ENCODE measurements at regions not wholly inside any gene's neighbourhood (a gene's known extent, or its start where the extent isn't known, plus 50 kb on each side); places are given as distances from the start of the nearest gene placed in this dataset.

- Histone ChIP-seq H3K36me3 (ENCODE audit: control insufficient read depth in 2 of 2, insufficient read depth in 1 of 2, low read length in 2 of 2) (no peaks in the 10 kb centered on the region), H3K4me1 (ENCODE audit: control insufficient read depth, insufficient read depth, low read length) (no peaks in the 10 kb centered on the region), H3K27ac (ENCODE audit: extremely low read depth, low read depth, low read length) (no peak overlapping the region), H3K4me3 (ENCODE audit: low read depth, low read length) (no peak overlapping the region), H3K9me3 (ENCODE audit: control insufficient read depth, insufficient read depth, low read depth, low read length) (no peaks in the 10 kb centered on the region)
- TF ChIP-seq ZNF621 (tag by site-specific recombination; IDR thresholded peaks at IDR 0.05) (no peak), MEIS1 (CRISPR knock-in tag; IDR thresholded peaks at IDR 0.05; ENCODE audit: borderline replicate concordance) (no peak), ZNF366 (tag by site-specific recombination; conservative IDR thresholded peaks at IDR 0.05) (no peak)
- TF ChIP-seq, protein P1, sequence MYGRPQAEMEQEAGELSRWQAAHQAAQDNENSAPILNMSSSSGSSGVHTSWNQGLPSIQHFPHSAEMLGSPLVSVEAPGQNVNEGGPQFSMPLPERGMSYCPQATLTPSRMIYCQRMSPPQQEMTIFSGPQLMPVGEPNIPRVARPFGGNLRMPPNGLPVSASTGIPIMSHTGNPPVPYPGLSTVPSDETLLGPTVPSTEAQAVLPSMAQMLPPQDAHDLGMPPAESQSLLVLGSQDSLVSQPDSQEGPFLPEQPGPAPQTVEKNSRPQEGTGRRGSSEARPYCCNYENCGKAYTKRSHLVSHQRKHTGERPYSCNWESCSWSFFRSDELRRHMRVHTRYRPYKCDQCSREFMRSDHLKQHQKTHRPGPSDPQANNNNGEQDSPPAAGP (tag by site-specific recombination; IDR thresholded peaks at IDR 0.05) = no peak
- TF ChIP-seq, protein P2, sequence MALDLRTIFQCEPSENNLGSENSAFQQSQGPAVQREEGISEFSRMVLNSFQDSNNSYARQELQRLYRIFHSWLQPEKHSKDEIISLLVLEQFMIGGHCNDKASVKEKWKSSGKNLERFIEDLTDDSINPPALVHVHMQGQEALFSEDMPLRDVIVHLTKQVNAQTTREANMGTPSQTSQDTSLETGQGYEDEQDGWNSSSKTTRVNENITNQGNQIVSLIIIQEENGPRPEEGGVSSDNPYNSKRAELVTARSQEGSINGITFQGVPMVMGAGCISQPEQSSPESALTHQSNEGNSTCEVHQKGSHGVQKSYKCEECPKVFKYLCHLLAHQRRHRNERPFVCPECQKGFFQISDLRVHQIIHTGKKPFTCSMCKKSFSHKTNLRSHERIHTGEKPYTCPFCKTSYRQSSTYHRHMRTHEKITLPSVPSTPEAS (tag by site-specific recombination; IDR thresholded peaks at IDR 0.05) = no peak
- CTCF ChIA-PET = no interaction called here
- POLR2A ChIA-PET = no interaction called here
These were observed 1141.8 kb downstream of the SI start for GRCh38 chr3:163936543-163936942.

DNA sequence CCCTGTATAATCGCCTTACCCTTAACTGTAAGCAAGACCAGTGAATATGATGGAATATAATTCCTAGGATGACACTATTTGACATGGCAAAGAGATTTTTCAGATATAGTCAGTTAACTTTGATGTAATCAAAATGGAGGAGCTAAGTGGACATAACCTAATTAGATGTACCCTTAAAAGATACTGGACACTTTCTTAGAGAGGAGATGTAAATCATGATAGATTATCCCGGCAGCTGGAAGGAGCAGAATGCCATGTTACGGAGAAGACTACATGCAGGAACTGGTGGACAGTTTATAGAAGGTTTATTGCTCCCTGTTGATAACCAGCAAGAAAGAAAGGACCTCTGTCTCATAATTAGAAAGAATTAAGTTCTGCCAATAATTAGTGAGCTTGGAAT, 1142.9 kb downstream of the SI start:
- Histone ChIP-seq H3K4me1 (ENCODE audit: control insufficient read depth, insufficient read depth, low read length) (no peaks in the 10 kb centered on the region), H3K9me3 (ENCODE audit: control insufficient read depth, insufficient read depth, low read depth, low read length) (no peaks in the 10 kb centered on the region), H3K4me3 (ENCODE audit: low read depth, low read length) (no peak overlapping the region), H3K36me3 (ENCODE audit: control insufficient read depth in 2 of 2, insufficient read depth in 1 of 2, low read length in 2 of 2) (no peaks in the 10 kb centered on the region), H3K27ac (ENCODE audit: extremely low read depth, low read depth, low read length) (no peak overlapping the region)
- ChIA-PET CTCF (no interaction called here), POLR2A (no interaction called here)
- TF ChIP-seq INSM2 (tag by site-specific recombination; IDR thresholded peaks at IDR 0.05) = no peak
- TF ChIP-seq ZNF585B (tag by site-specific recombination; IDR thresholded peaks at IDR 0.05) = no peak
- TF ChIP-seq ZNF404 (tag by site-specific recombination; IDR thresholded peaks at IDR 0.05) = no peak
- no peak for TF ChIP-seq ZBTB49 (tag by site-specific recombination; IDR thresholded peaks at IDR 0.05; ENCODE audit: low read depth)
- no peak for TF ChIP-seq ZNF776 (tag by site-specific recombination; IDR thresholded peaks at IDR 0.05; ENCODE audit: borderline replicate concordance)
- no peak for TF ChIP-seq SP7 (tag by site-specific recombination; IDR thresholded peaks at IDR 0.05)
- TF ChIP-seq, protein P3, sequence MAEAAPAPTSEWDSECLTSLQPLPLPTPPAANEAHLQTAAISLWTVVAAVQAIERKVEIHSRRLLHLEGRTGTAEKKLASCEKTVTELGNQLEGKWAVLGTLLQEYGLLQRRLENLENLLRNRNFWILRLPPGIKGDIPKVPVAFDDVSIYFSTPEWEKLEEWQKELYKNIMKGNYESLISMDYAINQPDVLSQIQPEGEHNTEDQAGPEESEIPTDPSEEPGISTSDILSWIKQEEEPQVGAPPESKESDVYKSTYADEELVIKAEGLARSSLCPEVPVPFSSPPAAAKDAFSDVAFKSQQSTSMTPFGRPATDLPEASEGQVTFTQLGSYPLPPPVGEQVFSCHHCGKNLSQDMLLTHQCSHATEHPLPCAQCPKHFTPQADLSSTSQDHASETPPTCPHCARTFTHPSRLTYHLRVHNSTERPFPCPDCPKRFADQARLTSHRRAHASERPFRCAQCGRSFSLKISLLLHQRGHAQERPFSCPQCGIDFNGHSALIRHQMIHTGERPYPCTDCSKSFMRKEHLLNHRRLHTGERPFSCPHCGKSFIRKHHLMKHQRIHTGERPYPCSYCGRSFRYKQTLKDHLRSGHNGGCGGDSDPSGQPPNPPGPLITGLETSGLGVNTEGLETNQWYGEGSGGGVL (tag by site-specific recombination; IDR thresholded peaks at IDR 0.05) = no peak
- TF ChIP-seq GLI4 (tag by site-specific recombination; IDR thresholded peaks at IDR 0.05) = no peak
- TF ChIP-seq ZNF624 (tag by site-specific recombination; IDR thresholded peaks at IDR 0.05) = no peak
- no peak for TF ChIP-seq TRIM28 (IDR thresholded peaks at IDR 0.05; ENCODE audit: borderline replicate concordance, low read length)
- no peak for TF ChIP-seq ZNF670 (tag by site-specific recombination; IDR thresholded peaks at IDR 0.05; ENCODE audit: low read depth)
- no peak for TF ChIP-seq ZNF664 (tag by site-specific recombination; IDR thresholded peaks at IDR 0.05)

Data from HEK293 (cell line).